Dendritic cell treated with granulocyte-macrophage colony-stimulating factor and Interleukin-4, amounts not matched to agents 40 ng/mL and 50 ng/mL, for 4 days (primary cell): ENCODE measurements at regions not wholly inside any gene's neighbourhood (a gene's known extent, or its start where the extent isn't known, plus 50 kb on each side); places are given as distances from the start of the nearest gene placed in this dataset.

ENCODE experiments used
- H3K27ac Mint-ChIP-seq: one replicate; pipeline ENCODE4 v1.8.0; 2022; ENCODE audit warnings: mild to moderate bottlenecking, mixed read lengths
- H3K27me3 Mint-ChIP-seq: one replicate; pipeline ENCODE4 v1.8.0; 2022; ENCODE audit warnings: mild to moderate bottlenecking, mixed read lengths
- H3K36me3 Mint-ChIP-seq: one replicate; pipeline ENCODE4 v1.8.0; 2022; ENCODE audit warnings: low read depth, mixed read lengths
- H3K4me1 Mint-ChIP-seq: one replicate; pipeline ENCODE4 v1.8.0; 2022; ENCODE audit warnings: low read depth, mixed read lengths
- H3K4me3 Mint-ChIP-seq: one replicate; pipeline ENCODE4 v1.8.0; 2022; ENCODE audit warnings: mild to moderate bottlenecking, moderate library complexity, mixed read lengths
- H3K9me3 Mint-ChIP-seq: one replicate; pipeline ENCODE4 v1.8.0; 2022; ENCODE audit warnings: mixed read lengths
- intact Hi-C: fragments of 100-400 bp; cut with micrococcal nuclease; formaldehyde crosslinking; loops from one replicate; pipeline ENCODE4 v1.15.0; 2022

DNA sequence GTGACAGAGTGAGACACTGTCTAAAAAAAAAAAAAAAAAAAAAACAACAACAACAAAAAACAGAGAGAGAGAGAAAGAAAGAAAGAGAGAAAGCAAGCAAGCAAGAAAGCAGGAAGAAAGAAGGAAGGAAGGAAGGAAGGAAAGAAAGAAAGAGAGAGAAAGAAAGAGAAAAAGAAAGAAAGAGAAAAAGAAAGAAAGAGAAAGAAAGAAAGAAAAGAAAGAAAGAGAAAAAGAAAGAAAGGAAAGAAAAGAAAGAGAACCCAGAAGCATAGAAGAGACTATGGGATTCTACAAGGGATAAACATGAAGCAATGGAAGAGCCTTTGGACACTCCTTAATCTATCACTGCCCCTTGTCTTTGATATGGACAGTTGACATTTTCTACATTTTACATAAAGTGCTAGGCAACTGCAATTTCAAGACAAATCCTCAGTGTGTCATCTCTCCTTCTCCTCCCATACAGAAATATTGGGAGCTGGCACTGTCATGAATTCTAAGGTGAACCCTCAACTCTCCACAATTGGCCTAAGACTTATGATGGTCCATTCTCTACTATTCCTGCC, 151.9 kb upstream of the CPM start:
- no peak overlapping the region for H3K27ac Mint-ChIP-seq
- peaks cover 6% of the 10 kb centered on the region for H3K4me1 Mint-ChIP-seq
- H3K4me3 Mint-ChIP-seq, result no peak overlapping the region
- H3K27me3 Mint-ChIP-seq, result peaks cover 4% of the 10 kb centered on the region
- no peaks in the 10 kb centered on the region for H3K36me3 Mint-ChIP-seq
- H3K9me3 Mint-ChIP-seq, result no peaks in the 10 kb centered on the region
- intact Hi-C loops, result no loop called here

DNA sequence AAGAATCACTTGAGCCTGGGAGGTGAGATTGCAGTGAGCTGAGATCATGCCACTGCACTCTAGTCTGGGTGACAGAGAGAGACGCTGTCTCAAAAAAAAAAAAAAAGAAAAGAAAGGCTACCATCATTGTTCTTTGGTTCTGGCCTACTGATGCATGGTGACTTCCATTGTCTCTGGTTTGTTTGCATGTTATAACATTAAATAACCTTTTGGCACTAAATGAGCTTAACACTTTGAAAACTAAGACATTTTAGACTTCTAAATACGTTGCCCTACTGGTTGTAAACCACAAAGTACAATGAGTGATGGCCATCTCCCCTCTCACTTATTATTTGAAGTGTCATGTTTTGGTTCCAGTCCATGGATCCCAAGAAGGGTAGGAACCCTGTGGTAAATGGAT, 152.9 kb upstream of the CPM start:
- Mint-ChIP-seq H3K27ac (no peak overlapping the region), H3K27me3 (peaks cover 7% of the 10 kb centered on the region), H3K9me3 (no peaks in the 10 kb centered on the region), H3K4me3 (no peak overlapping the region), H3K36me3 (no peaks in the 10 kb centered on the region), H3K4me1 (peaks cover 6% of the 10 kb centered on the region)
- intact Hi-C loops, result no loop called here

DNA sequence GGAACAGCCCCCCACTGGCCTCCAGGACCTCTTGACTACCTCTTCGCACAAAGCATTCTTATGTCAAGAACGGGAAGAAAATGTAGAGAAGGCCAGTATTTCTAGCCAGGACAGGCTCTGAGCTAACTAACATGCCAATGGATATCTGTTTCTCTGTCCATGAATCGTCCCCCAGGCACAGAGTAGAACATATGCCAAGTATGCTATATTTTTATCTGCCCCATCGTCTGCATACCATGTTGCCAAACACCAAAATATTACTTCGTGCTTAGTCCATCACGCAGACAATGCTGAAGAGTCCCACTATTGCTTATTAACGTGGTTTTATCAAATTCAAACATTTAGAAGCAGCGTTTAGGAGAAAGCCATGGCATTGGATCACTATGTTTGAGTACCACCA, 151.4 kb upstream of the CPSF6 start:
- H3K27me3 Mint-ChIP-seq, result peaks cover 5% of the 10 kb centered on the region
- H3K36me3 Mint-ChIP-seq, result no peaks in the 10 kb centered on the region
- no peak overlapping the region for H3K27ac Mint-ChIP-seq
- H3K4me1 Mint-ChIP-seq, result peaks cover 6% of the 10 kb centered on the region
- no peak overlapping the region for H3K4me3 Mint-ChIP-seq
- intact Hi-C loops, result no loop called here
- H3K9me3 Mint-ChIP-seq, result no peaks in the 10 kb centered on the region

DNA sequence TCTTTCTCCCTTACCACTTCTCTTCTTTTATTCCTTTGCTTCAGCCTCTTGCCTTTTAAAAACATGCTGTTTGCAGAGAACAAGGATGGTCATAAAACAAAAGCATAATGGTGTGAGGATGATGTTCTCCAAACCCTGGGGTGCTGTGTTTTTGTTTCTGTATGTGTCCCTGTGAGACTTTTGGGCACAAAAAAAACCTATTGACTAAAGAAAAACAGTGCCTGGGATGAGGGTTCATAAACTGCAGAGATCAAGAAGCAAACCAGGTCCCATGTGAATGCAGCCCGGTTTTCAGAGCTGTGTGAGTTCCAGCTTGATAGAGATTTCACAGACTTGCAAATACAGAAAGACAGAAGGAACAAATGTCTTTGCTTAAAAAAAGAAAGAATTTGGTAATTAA, 148.6 kb upstream of the CPSF6 start:
- intact Hi-C loops, result no loop called here
- Mint-ChIP-seq H3K27me3 (peaks cover 7% of the 10 kb centered on the region), H3K4me3 (no peak overlapping the region), H3K4me1 (peaks cover 6% of the 10 kb centered on the region), H3K9me3 (no peaks in the 10 kb centered on the region), H3K27ac (no peak overlapping the region), H3K36me3 (no peaks in the 10 kb centered on the region)

DNA sequence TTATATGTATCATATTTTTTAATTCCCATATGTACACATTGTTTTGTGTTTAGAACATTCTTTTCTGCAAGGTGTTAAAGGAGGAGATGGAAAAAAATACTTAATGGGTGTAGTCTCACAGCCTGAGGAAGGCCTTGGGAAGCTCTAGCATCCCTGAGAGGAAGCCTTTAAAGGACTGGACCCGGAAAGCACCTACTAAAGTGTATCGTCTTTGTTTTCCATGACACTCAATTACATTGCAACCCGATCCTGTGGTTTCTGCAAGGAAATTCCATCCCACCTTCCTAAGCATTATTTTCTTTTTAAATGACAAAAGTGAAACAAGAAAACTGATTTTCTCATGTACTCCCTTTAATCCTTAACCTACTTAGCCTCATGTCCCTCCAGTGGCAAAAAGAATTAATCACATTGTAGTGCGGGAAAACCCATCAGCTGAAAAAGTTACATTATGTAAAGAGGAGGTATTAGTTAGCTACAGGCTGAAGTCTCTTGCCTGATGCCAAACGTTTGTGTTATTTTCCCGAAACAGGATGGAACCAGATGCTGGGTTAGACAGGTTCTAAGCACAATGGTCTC, 147.8 kb upstream of the CPSF6 start:
- Mint-ChIP-seq H3K4me1 (peaks cover 6% of the 10 kb centered on the region), H3K9me3 (no peaks in the 10 kb centered on the region), H3K27ac (no peak overlapping the region), H3K4me3 (no peak overlapping the region), H3K36me3 (no peaks in the 10 kb centered on the region), H3K27me3 (peaks cover 7% of the 10 kb centered on the region)
- intact Hi-C loops, result no loop called here

DNA sequence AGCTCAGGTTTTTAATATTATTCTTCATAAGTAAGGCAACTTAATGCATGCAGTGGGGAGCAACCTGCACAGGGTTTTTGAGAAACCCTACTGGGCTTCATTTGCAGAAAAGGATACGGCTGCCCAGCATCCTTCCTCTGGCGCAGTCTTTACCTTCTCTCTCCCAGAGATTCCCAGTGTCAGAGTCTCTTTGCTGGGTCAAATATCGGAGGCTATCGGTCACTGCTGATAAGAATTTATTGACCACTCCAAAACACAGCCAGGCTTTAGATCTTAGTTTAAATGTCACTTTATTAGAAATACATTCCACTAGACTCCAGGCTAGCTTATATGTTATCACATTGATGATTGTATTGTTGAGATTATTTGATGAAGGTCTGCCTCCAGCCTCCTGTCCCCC, 147.2 kb upstream of the CPSF6 start:
- intact Hi-C loops, result no loop called here
- Mint-ChIP-seq H3K4me1 (peaks cover 3% of the 10 kb centered on the region), H3K27ac (no peak overlapping the region), H3K27me3 (peaks cover 7% of the 10 kb centered on the region), H3K9me3 (no peaks in the 10 kb centered on the region), H3K36me3 (no peaks in the 10 kb centered on the region), H3K4me3 (no peak overlapping the region)

DNA sequence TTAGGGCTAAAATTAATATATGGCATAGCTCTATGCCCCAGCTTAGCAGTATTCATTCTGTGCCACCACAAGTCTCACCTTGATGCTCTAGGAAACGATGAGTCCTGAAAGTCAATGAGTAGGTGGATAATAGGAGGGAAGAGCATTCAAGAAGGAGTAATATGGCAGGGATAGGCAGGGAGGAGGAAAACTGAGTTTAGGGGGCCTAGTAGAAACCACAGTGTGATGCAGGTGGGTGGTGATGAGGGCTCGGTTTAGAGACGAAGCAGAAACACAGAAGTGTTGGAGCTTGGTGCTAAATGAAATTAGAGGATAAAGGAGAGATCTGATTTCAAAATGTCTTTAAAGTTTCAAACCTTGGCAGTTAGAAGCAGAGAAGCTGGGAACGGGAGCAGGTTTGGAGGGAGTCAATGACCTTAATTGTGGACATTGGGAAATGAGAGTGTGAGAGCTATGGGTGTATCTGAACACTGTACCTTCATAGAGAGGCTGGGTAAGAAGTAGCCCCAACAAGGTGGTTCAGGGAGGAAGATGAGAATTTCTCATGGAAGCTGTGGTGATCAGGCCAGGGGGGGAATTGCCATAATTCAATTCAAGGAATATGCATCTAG, 144.7 kb upstream of the CPSF6 start:
- Mint-ChIP-seq H3K27me3 (peaks cover 6% of the 10 kb centered on the region), H3K4me3 (no peak overlapping the region), H3K4me1 (peaks cover 8% of the 10 kb centered on the region), H3K36me3 (no peaks in the 10 kb centered on the region), H3K9me3 (no peaks in the 10 kb centered on the region), H3K27ac (no peak overlapping the region)
- intact Hi-C loops, result no loop called here

DNA sequence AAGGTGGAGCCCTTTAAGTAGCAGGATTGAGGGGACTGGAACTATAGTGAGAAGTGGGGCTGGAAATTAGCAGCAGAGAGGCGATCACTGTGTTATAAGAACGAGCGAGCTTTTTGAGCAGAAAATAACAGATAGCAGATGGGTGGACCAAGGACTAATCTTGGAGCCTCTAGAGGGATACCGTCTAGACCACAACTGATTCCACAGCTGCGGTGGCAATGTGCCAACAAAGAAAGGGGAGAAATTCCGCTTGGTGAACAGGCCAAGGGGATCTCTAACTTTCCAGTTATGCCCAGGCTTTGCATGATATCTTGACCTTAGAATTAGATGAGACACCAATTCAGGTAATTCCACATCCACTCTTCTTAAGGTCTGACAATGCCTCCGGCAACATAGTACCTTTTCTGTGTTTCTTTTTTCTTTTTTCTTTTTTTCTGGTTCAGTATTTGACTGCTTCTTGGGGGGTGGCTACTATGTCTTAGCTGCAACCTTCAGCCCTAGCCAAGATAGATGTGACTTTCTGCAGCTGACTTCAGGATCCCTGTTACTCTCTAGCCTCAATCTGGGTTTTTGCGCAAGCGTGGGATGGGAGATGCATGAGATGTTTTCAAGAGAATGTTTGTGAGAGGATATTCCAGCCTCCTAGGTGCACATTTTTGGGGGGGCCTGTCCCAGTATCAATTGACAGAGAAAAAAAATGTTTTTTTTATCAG, 143.4 kb upstream of the CPSF6 start:
- H3K9me3 Mint-ChIP-seq, result no peaks in the 10 kb centered on the region
- H3K27ac Mint-ChIP-seq, result no peak overlapping the region
- no peaks in the 10 kb centered on the region for H3K36me3 Mint-ChIP-seq
- peaks cover 10% of the 10 kb centered on the region for H3K4me1 Mint-ChIP-seq
- no peak overlapping the region for H3K4me3 Mint-ChIP-seq
- peaks cover 2% of the 10 kb centered on the region for H3K27me3 Mint-ChIP-seq
- intact Hi-C loops, result no loop called here

DNA sequence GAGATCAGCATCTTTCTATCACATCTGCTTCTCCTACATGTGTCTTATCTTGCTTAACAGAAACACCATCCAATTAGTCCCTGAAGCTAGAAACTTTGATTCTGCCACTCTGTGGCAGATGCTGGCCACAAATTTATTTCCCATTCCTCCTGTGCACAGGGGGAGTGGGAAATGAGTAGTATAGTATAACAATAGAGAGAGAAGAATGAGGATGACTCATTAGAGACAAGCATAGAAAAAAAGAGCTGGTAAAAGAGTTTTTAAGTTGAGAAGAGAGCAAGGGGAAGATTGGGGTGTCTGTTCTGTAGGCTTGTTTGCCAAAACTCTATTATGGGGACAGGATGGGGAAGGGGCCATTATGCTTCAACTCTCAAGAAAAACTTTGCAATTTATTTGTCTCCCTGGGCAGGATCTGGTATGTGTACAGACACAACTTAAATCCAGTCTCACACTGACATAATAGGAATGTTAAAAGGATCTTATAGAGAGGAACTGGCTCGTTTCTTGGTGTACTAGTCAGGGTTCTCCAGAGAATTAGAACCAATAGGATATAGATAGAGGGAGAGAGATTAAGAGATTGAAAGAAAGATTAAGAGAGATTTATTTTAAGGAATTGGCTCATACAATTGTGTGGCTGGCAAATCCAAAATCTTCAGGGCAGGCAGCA, 142.6 kb upstream of the CPSF6 start:
- peaks cover 2% of the 10 kb centered on the region for H3K27me3 Mint-ChIP-seq
- no peaks in the 10 kb centered on the region for H3K9me3 Mint-ChIP-seq
- H3K4me3 Mint-ChIP-seq, result no peak overlapping the region
- intact Hi-C loops, result no loop called here
- peaks cover 10% of the 10 kb centered on the region for H3K4me1 Mint-ChIP-seq
- no peak overlapping the region for H3K27ac Mint-ChIP-seq
- H3K36me3 Mint-ChIP-seq, result no peaks in the 10 kb centered on the region

DNA sequence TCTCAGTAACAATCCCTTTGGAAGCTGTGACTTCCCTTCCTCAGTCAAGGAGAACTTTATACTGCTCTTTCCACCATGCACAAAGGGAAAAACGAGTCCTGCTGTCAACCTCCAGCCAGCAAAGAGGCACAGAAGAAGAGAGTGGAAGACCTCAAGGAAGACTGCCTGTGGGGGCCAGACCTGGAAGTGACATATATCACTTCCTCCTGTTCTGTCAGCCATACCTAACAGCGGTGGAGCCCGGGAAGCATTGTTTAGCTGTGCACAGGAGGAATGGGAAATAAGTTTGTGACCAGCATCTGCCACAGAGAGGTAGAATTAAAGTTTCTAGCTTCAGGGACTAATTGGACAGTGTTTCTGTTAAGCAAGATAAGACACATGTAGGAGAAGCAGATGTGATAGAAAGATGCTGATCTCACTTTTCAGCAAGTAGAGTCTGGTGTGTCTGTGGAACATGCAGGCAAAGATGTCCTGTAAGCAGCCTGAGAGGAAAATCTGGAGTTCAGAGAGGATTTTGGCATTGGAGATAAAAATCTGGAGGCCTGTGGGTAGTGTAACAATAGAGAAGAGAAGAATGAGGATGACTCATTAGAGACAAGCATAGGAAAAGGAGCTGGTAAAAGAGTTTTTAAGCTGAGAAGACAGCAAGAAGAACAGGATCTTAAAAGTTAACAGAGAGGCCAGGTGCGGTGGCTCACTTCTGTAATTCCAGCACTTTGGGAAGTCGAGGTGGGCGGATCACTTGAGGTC, 141.6 kb upstream of the CPSF6 start:
- intact Hi-C loops, result no loop called here
- H3K27me3 Mint-ChIP-seq, result peaks cover 2% of the 10 kb centered on the region
- H3K4me3 Mint-ChIP-seq, result no peak overlapping the region
- H3K27ac Mint-ChIP-seq, result no peak overlapping the region
- peaks cover 19% of the 10 kb centered on the region for H3K4me1 Mint-ChIP-seq
- no peaks in the 10 kb centered on the region for H3K36me3 Mint-ChIP-seq
- no peaks in the 10 kb centered on the region for H3K9me3 Mint-ChIP-seq

DNA sequence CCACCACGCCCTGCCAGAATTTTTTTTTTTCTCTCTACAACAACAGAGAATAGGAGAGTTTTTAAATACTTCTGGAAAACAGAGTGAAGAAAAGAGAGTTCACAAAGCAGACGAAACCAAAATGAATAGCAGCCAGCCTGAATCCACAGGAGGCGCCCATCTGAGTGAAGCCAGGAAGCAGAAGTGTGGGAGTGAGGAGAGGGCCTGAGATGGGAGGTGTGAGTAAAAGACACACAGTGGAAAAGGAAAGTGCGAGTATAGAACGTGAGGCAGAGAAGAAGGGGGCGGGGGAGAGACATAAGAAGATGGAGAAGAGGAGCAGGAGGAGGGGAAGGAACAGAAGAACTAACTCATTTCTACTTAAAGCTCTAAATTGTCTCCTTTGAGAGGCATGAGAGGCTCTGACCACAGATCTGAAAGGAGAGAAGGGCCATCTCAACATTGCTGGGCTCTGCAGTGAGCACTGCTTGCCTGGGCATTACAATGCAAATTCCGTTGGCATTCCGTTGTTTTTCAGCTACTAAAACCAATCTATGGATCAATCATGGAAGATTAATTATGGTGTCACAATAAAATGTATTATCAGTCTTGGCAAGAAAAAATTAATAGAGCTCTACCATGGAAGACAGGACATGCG, 140.1 kb upstream of the CPSF6 start:
- Mint-ChIP-seq H3K27me3 (no peaks in the 10 kb centered on the region), H3K4me1 (peaks cover 24% of the 10 kb centered on the region), H3K27ac (no peak overlapping the region), H3K9me3 (no peaks in the 10 kb centered on the region), H3K4me3 (no peak overlapping the region), H3K36me3 (no peaks in the 10 kb centered on the region)
- intact Hi-C loops, result no loop called here

DNA sequence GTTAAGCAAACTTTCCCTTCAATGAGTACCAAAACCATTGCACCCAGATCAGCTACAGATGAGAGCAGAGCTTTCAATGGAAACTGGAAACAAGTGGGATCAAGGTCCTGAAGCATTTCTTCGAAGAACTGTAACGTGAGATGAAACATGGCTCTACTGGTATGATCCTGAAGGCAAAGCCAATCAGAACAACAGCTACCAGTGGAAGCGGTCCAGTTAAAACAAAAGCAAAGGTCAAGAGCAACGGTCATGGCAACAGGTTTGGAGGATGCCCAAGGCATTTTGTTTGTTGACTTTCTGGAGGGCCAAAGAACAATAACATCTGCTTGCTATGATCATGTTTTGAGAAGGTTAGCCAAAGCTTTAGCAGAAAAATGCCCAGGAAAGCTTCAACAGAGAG, 137.9 kb upstream of the CPSF6 start:
- Mint-ChIP-seq H3K27me3 (no peaks in the 10 kb centered on the region), H3K4me1 (peaks cover 24% of the 10 kb centered on the region), H3K4me3 (no peak overlapping the region), H3K9me3 (no peaks in the 10 kb centered on the region), H3K36me3 (no peaks in the 10 kb centered on the region), H3K27ac (no peak overlapping the region)
- intact Hi-C loops, result no loop called here

DNA sequence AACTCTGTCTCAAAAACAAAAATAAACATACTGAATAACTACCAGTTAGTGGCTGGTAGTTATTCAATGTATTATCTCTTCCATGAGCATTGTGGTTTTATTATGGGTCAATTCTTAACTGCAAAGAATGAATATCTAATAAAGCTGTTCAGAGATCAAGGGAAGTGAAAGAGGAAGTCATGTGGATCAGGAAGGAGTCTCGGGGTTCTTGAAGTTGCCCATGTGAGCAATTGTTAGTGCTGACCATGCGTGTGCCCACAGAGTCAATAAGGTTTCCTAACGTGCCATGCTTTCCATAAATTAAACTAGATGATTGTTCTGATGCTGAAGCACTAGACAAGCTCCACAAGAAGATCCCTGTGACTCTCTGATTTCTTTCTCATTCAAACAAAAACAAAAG, 136.5 kb upstream of the CPSF6 start:
- H3K27ac Mint-ChIP-seq, result peak overlapping the region; percentile 41
- H3K4me1 Mint-ChIP-seq, result peaks cover 24% of the 10 kb centered on the region
- no peaks in the 10 kb centered on the region for H3K9me3 Mint-ChIP-seq
- no peak overlapping the region for H3K4me3 Mint-ChIP-seq
- no peaks in the 10 kb centered on the region for H3K36me3 Mint-ChIP-seq
- no peaks in the 10 kb centered on the region for H3K27me3 Mint-ChIP-seq
- intact Hi-C loops, result no loop called here
